GM18951 (cell line): ENCODE measurements at regions not wholly inside any gene's neighbourhood (a gene's known extent, or its start where the extent isn't known, plus 50 kb on each side); places are given as distances from the start of the nearest gene placed in this dataset.
"Not testable (repeated sequence)": the region's sequence is repeated elsewhere in the genome, so short reads cannot be mapped to it uniquely, and the experiment has no call there.

Experiments used
- POLR2A ChIP-seq: IDR thresholded peaks from 4 replicates; pipeline ENCODE4 v1.6.1; 2011; ENCODE audit warnings: mild to moderate bottlenecking; ENCODE audit not compliant: insufficient read length, insufficient read depth; ENCODE audit errors: extremely low read depth
- in situ Hi-C: fragments of 300-500 bp; cut with MboI; formaldehyde crosslinking; loops from one replicate; pipeline ENCODE4 v1.12.0; 2022; ENCODE audit warnings: low sequenced_read_pairs, mixed read lengths, inconsistent platforms; ENCODE audit not compliant: unreplicated experiment

DNA sequence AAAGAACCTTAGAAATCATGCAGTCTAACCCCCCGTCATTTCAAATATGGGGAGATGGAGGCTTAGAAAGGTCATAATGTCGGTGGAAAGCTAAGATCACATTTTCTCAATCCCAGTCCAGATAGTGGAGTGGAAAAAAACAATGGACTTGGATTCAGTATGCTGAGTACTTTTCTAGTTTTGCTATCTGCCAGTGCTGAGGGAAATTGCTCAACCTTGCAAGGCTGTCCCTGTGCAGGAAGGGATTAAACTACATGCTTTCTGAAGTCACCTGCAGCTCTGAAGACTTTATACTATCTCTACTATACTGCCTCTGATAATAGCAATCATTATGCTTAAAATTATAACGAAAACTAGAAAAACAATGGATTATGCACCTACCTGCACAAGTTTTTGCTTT, 272.8 kb downstream of the LRIG3 start:
- in situ Hi-C loops, result no loop called here

DNA sequence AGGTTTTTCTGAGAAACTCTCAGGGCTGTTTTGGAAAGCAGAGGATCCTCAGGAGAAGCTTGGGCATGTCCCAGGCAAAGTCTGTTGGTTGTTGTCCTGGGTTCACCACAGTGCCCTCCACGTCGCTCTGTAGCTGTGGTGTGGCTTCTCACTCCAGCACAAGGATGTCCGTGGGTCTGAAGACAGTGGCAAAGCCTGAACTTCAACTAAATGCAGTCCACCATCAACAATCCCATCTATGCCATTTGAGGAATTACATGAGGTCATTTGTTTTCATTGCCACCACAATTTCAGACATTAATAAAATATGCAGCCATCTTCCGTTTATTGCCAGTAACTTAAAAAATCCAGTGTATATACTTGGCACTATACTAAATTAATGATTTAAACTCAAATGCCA, 272.1 kb downstream of the LRIG3 start:
- in situ Hi-C loops, result no loop called here

More for the DNA sequence above, 272.8 kb downstream of the LRIG3 start:
- TF ChIP-seq POLR2A, result no peak

DNA sequence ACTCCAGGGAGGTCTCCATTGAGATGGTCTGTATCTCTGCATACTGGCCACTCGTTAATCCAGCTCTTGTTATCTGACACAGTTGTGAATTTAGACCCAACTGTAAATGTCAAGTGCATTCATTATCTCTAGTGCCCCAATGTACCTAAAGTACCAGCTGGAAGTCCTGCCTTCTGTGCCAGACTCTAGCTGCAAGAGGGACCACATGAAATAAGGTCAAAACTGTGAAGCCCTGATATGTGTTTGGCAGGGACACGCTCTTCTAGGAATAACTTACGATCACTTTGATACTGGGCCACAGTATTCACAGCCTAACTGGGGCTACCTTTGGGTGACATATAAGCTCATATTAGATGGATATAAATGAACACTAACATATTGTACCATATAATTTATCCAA, 268.5 kb downstream of the LRIG3 start:
- no peak for TF ChIP-seq POLR2A
- in situ Hi-C loops, result no loop called here

More for the DNA sequence above, 272.1 kb downstream of the LRIG3 start:
- TF ChIP-seq POLR2A, result no peak

DNA sequence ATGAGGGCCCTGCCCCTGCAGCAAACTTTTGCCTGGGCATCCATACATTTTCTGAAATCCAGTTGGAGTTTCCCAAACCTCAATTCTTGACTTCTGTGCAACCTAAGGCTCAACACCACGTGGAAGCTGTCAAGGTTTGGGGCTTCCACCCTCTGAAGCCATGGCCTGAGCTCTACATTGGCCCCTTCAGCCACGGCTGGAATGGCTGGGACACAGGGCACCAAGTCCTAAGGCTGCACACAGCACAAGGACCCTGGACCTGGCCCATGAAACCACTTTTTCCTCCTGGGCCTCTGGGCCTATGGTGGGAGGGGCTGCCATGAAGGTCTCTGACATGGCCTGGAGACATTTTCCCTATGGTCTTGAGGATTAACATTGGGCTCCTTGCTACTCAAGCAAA, 266.3 kb downstream of the LRIG3 start:
- in situ Hi-C loops, result no loop called here
- TF ChIP-seq POLR2A, result no peak

DNA sequence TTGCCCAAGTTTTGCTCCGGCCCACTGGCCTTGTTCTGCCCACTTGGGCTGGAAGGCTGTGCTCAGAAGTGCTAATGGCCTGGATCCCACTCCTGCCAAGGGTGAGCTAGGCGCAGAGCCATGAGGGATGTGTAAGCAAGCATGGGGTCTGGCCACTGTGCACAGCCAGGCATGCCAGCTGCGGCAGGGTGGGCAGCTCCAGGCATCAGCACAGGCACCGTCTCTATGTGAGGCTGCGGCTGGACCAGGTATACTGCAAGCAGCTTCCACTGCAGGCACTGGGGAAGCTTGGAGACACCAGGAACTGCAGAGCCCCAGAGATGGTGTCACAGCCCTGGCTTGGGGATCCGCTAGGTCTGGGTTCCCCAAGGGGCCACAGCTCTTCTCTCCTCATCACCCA, 264.9 kb downstream of the LRIG3 start:
- TF ChIP-seq POLR2A, result no peak

DNA sequence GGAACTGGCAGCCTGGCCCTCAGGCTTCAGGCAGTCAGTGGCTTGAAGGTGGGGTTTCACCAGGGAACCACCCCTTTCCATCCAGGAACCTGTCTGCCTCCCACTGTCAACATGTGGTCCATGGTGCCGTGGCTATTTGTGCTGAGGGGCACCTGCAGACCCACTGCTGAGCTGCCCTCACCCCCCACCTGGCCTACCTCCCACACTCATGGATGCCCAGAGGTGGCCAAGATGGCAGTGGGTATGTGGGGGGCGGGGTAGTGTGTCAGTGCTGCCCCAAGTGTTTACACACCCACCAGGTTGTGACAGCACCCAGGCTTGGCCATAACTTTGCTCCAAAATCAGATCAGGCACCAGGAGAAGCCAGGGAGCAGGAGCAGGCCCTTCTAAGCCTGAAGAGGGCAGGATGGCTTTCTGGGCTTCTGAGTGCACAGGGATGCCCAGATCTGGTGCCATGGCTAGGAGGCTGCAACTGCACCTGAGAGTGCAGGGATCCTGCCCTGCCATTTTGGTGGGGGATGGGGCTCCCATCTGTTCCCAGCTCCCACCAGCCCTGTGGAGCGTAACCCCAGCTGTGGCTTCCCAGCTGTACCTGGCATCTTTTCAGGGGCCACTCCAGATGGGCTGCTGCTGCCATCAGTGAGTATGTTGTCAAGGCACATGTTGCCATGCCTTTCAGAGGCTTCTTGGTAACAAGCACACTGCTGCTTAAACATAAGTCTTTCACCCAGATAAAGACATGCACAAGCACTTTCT, 263.9 kb downstream of the LRIG3 start:
- in situ Hi-C loops, result no loop called here
- no peak for TF ChIP-seq POLR2A

More for the DNA sequence above, 264.9 kb downstream of the LRIG3 start:
- in situ Hi-C loops, result no loop called here

DNA sequence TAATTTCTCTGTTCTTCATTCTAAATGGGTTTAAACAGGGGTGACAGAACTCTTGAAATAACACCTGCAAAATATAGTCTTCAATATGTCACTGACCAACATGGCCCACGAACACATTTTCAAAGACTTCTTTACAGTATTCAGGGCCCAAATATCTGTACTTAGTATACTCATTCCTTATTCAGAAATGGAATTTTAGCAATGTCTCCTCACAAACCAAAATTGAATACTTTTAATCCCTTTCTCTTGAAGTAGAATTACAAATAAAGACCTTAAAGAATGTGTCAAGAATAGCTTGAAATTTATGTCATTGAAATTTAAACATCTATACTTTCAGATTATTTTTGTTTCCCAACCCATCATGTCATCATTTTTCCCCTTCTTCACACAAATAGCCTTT, 263.1 kb downstream of the LRIG3 start:
- in situ Hi-C loops, result no loop called here

DNA sequence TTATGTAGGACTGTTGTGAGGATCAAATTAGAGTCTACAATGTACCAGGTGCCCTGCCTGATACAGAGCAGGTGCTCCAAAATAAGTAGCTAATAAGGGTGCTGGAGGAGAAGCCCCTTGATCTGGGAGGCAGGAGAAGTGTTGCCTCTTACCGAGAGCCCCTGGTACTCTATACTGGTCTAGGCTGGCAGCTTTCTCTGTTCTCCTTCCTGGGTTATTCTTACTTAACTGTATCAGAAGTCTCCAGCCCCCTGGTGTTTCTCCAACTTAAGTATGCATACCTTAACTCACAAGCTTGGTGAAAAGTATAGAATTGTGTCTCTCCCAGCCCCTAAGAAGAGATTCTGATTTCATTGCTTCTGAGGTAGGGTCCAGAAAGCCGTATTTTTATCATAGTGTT, 254.9 kb downstream of the LRIG3 start:
- in situ Hi-C loops, result no loop called here
- TF ChIP-seq POLR2A, result no peak

More for the DNA sequence above, 263.1 kb downstream of the LRIG3 start:
- no peak for TF ChIP-seq POLR2A

DNA sequence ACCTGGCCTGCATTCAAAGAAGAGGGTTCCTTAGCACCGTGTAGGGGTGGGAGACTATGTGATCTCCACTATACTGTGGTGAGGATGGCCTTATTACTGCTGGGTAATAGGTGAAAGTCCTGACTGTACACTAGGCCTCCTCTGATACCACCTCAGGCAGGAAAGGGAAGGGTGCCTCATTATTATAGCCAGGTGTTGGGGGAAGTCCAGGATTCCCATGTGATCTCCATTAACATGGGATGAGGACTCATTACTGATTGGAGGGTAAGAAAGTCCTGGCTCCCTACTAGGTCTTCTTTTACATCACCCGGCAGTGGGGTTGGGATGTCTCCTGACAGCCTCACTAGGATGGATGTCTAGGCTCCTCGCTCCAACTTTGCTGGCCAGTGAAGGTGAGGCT, 252.1 kb downstream of the LRIG3 start:
- no peak for TF ChIP-seq POLR2A
- in situ Hi-C loops, result no loop called here

DNA sequence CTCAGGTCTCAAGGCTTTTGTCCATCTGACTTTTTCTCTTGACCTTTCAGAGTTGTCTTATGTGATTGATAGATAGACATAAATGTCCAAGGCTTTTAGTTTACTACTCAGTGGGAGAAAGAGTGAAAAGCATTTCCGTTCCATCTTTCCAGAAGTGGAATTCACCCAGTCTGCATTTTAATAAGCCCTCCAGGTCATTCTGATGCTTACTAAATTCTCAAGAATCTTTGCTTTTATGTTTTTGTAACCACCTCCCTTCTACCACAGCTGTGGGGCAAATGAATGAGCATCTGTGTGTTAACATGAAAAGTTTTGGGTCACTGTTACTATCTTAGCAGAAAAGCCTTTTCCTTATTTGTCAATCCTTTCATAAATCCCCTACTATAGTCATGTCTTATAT, 251.4 kb downstream of the LRIG3 start:
- no peak for TF ChIP-seq POLR2A
- in situ Hi-C loops, result no loop called here

DNA sequence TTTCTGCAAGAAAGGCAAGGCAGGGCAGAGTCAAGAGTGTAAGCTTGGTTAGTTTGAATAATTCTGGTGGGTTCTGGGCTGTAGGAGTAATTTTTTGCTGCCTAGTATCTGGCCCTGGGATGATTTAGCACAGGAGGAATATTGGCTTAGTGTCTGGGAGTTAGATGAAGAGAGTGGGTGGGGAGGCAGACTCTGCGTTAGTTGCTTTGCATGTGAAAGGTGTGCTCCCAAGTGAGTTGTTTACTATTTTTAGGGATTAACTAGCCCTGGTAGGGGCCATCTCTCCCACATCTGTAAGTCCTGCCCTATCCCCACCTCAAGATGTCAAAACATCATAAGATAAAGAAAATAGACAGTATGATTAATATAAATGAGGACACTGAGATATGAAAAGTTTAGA, 249.7 kb downstream of the LRIG3 start:
- no peak for TF ChIP-seq POLR2A
- in situ Hi-C loops, result no loop called here

DNA sequence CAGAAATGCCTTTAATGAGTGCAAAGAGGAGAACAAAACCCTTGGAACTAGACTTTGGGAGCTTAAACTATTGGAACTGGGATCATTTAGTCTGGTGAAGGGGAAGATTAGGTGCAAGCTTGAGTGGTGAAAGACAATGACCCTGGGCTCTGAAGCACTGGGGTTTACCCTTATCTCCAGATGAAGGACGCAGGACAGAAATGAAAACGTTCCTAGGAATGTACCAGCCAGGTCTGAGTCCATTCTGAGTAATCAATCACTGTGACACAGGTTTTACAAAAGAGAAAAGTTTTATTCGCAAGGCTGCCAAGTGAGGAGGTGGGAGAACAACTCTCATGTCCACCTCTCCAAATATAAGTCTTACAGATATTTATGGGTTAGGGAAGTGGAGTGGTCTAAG, 249.1 kb downstream of the LRIG3 start:
- in situ Hi-C loops, result no loop called here
- no peak for TF ChIP-seq POLR2A

DNA sequence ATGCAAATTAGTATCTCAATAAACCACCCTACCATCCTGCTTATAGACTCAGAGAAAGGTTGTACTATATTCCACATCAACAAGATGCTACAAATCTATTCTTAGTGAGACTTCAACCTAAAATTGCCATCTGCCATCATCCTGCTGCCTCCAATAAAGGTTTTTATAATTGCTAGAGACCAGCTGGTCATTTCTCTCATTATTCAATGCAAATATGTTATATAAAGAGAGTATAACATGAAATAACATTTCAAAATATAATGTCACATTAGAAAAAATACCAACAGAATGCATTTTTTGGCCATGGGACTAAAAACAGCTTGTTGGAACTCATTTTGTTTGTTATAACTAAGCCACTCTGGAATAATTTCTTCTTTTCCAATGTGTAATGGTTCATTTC, 247.3 kb downstream of the LRIG3 start:
- in situ Hi-C loops, result no loop called here
- no peak for TF ChIP-seq POLR2A

DNA sequence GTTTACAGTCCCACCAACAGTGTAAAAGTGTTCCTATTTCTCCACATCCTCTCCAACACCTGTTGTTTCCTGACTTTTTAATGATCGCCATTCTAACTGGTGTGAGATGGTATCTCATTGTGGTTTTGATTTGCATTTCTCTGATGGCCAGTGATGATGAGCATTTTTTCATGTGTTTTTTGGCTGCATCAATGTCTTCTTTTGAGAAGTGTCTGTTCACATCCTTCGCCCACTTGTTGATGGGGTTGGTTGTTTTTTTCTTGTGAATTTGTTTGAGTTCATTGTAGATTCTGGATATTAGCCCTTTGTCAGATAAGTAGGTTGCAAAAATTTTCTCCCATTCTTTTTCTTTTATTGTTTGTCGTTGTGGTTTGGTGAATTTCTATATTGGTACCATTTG, 242.5 kb downstream of the LRIG3 start:
- in situ Hi-C loops, result not testable (repeated sequence)

DNA sequence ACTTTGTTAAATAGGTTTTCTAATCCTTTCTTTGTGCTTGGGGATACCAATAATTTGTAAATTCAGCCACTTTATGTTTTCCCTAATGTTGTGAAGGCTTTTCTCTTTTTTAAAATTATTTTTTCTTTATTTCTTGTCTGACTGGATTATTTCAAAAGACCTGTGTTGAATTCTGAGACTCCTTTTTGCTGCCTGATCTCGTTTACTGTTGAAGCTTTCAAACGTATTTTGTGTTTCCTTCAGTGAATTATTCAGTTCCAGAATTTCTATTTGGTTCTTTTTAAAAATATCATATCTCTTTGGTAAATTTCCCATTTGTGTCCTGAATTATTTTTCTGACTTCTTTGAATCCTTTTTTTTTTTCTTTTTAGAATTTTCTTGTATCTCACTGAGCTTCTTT, 241.6 kb downstream of the LRIG3 start:
- in situ Hi-C loops, result no loop called here
- no peak for TF ChIP-seq POLR2A
